H9 (cell line): ENCODE measurements at regions not wholly inside any gene's neighbourhood (a gene's known extent, or its start where the extent isn't known, plus 50 kb on each side); places are given as distances from the start of the nearest gene placed in this dataset.

Experiments used
- DNase-seq: peaks from one replicate; pipeline ENCODE4 v3.0.0-alpha.2; 2017
- H2AFZ ChIP-seq: one replicate; pipeline ENCODE4 v1.6.1; 2013; ENCODE audit warnings: mild to moderate bottlenecking, low read length, control low read depth, moderate library complexity
- H2AK5ac ChIP-seq: 2 replicates; pipeline ENCODE4 v1.6.1; 2013; ENCODE audit warnings: low read length, control low read depth, mixed read lengths; ENCODE audit not compliant: insufficient read length
- H2BK120ac ChIP-seq: one replicate; pipeline ENCODE4 v1.6.1; 2013; ENCODE audit warnings: low read depth, mild to moderate bottlenecking, low read length, control low read depth, inconsistent platforms; ENCODE audit not compliant: poor library complexity, severe bottlenecking
- H2BK12ac ChIP-seq: 2 replicates; pipeline ENCODE4 v1.6.1; 2013; ENCODE audit warnings: low read length, control low read depth, mixed read lengths, low read depth; ENCODE audit not compliant: insufficient read length
- H2BK15ac ChIP-seq: 2 replicates; pipeline ENCODE4 v1.6.1; 2013; ENCODE audit warnings: low read depth, low read length, control low read depth
- H2BK20ac ChIP-seq: one replicate; pipeline ENCODE4 v1.6.1; 2013; ENCODE audit warnings: low read depth, mild to moderate bottlenecking, low read length, control low read depth, inconsistent platforms; ENCODE audit not compliant: poor library complexity, severe bottlenecking
- H2BK5ac ChIP-seq: 2 replicates; pipeline ENCODE4 v1.6.1; 2013; ENCODE audit warnings: low read length, control low read depth, mixed read lengths; ENCODE audit not compliant: insufficient read length
- H3K14ac ChIP-seq: 2 replicates; pipeline ENCODE4 v1.6.1; 2013; ENCODE audit warnings: low read length, control low read depth; ENCODE audit not compliant: insufficient read depth
- H3K18ac ChIP-seq: 2 replicates; pipeline ENCODE4 v1.6.1; 2013; ENCODE audit warnings: low read depth, mild to moderate bottlenecking, mixed read lengths, low read length, control low read depth; ENCODE audit not compliant: insufficient read length
- H3K23ac ChIP-seq: 2 replicates; pipeline ENCODE4 v1.6.1; 2013; ENCODE audit warnings: low read length, control low read depth, mixed read lengths, low read depth; ENCODE audit not compliant: insufficient read length
- H3K23me2 ChIP-seq: 2 replicates; pipeline ENCODE4 v1.6.1; 2013; ENCODE audit warnings: low read depth, mild to moderate bottlenecking, mixed read lengths, low read length, control low read depth; ENCODE audit not compliant: insufficient read length, poor library complexity, severe bottlenecking
- H3K27ac ChIP-seq: 2 replicates; pipeline ENCODE4 v1.5.1; 2013; ENCODE audit warnings: low read length, control low read depth, mixed read lengths, low read depth; ENCODE audit not compliant: insufficient read length
- H3K27me3 ChIP-seq: 2 replicates; pipeline ENCODE4 v1.6.1; 2013; ENCODE audit warnings: low read length, control low read depth, inconsistent platforms; ENCODE audit not compliant: insufficient read depth
- H3K4ac ChIP-seq: 2 replicates; pipeline ENCODE4 v1.6.1; 2013; ENCODE audit warnings: low read depth, mild to moderate bottlenecking, control low read depth, inconsistent platforms, low read length, moderate library complexity
- H3K4me1 ChIP-seq: 2 replicates; pipeline ENCODE4 v1.6.1; 2013; ENCODE audit warnings: low read length, control low read depth, inconsistent platforms; ENCODE audit not compliant: insufficient read depth
- H3K4me2 ChIP-seq: 2 replicates; pipeline ENCODE4 v1.6.1; 2013; ENCODE audit warnings: low read length, control low read depth, mixed read lengths; ENCODE audit not compliant: insufficient read length, insufficient read depth
- H3K56ac ChIP-seq: 2 replicates; pipeline ENCODE4 v1.6.1; 2013; ENCODE audit warnings: low read depth, mild to moderate bottlenecking, mixed read lengths, low read length, control low read depth; ENCODE audit not compliant: insufficient read length
- H3K79me1 ChIP-seq: 2 replicates; pipeline ENCODE4 v1.6.1; 2013; ENCODE audit warnings: low read depth, mild to moderate bottlenecking, moderate library complexity, low read length, control low read depth, inconsistent platforms; ENCODE audit not compliant: insufficient read depth, poor library complexity, severe bottlenecking
- H3K79me2 ChIP-seq: 2 replicates; pipeline ENCODE4 v1.6.1; 2013; ENCODE audit warnings: low read length, control low read depth, inconsistent platforms; ENCODE audit not compliant: insufficient read depth
- H3K9ac ChIP-seq: 2 replicates; pipeline ENCODE4 v1.6.1; 2013; ENCODE audit warnings: low read length, control low read depth, mixed read lengths; ENCODE audit not compliant: insufficient read length; ENCODE audit errors: extremely low read depth
- H3K9me3 ChIP-seq: one replicate; pipeline ENCODE4 v1.6.1; 2013; ENCODE audit warnings: low read depth, low read length, inconsistent platforms; ENCODE audit not compliant: control insufficient read depth
- H3T11ph ChIP-seq: one replicate; pipeline ENCODE4 v1.6.1; 2013; ENCODE audit warnings: mild to moderate bottlenecking, low read length, control low read depth, inconsistent platforms
- H4K20me1 ChIP-seq: one replicate; pipeline ENCODE4 v1.6.1; 2013; ENCODE audit not compliant: control insufficient read depth, insufficient read length, insufficient read depth
- H4K5ac ChIP-seq: 2 replicates; pipeline ENCODE4 v1.6.1; 2013; ENCODE audit warnings: low read depth, mild to moderate bottlenecking, mixed read lengths, low read length, control low read depth; ENCODE audit not compliant: insufficient read length
- H4K8ac ChIP-seq: replicated peaks from 2 replicates; pipeline ENCODE4 v1.6.1; 2013; ENCODE audit warnings: low read length, control low read depth, mixed read lengths, low read depth; ENCODE audit not compliant: insufficient read length
- H4K91ac ChIP-seq: 2 replicates; pipeline ENCODE4 v1.6.1; 2013; ENCODE audit warnings: low read depth, mild to moderate bottlenecking, moderate library complexity, mixed read lengths, low read length, control low read depth; ENCODE audit not compliant: insufficient read length
- H3K27ac Mint-ChIP-seq, 3 experiments: 2 replicates in 2 of 3; 3 replicates in 1 of 3; pipeline ENCODE4 v1.8.0; 2020 to 2021; ENCODE audit warnings: mixed read lengths in 3 of 3, mild to moderate bottlenecking in 1 of 3, moderate library complexity in 1 of 3
- H3K27me3 Mint-ChIP-seq: 2 replicates; pipeline ENCODE4 v1.8.0; 2021; ENCODE audit warnings: low read depth, mild to moderate bottlenecking, moderate library complexity, mixed read lengths
- H3K36me3 Mint-ChIP-seq, 3 experiments: 2 replicates in 2 of 3; 3 replicates in 1 of 3; pipeline ENCODE4 v1.8.0; 2020 to 2021; ENCODE audit warnings: low read depth in 3 of 3, mixed read lengths in 3 of 3; ENCODE audit not compliant: insufficient read depth in 1 of 3
- H3K4me1 Mint-ChIP-seq, 2 experiments: 2 replicates each; pipeline ENCODE4 v1.8.0; 2020; ENCODE audit warnings: mixed read lengths in 2 of 2
- H3K4me3 Mint-ChIP-seq, 2 experiments: 2 replicates in 1 of 2; 3 replicates in 1 of 2; pipeline ENCODE4 v1.8.0; 2020 to 2021; ENCODE audit warnings: mild to moderate bottlenecking in 2 of 2, mixed read lengths in 2 of 2, moderate library complexity in 1 of 2
- H3K9me3 Mint-ChIP-seq, 2 experiments: 2 replicates in 1 of 2; 3 replicates in 1 of 2; pipeline ENCODE4 v1.8.0; 2020; ENCODE audit warnings: mild to moderate bottlenecking in 2 of 2, mixed read lengths in 2 of 2, moderate library complexity in 1 of 2
- CTCF ChIP-seq: fragments of 200-600 bp; sonication (generic); conservative IDR thresholded peaks from 3 replicates; pipeline ENCODE4 v1.8.0; 2021; ENCODE audit warnings: antibody characterized with exemption, mild to moderate bottlenecking
- WGBS: extraction: QIAGEN DNeasy Blood & Tissue Kit; methylation state at CpG from one replicate; pipeline ENCODE4 v1.1.7; 2013; ENCODE audit warnings: missing lambda C conversion rate, low lambda C conversion rate, mixed read lengths; ENCODE audit not compliant: insufficient read length; ENCODE audit errors: extremely low coverage; 5-methylcytosine and 5-hydroxymethylcytosine counted together

DNA sequence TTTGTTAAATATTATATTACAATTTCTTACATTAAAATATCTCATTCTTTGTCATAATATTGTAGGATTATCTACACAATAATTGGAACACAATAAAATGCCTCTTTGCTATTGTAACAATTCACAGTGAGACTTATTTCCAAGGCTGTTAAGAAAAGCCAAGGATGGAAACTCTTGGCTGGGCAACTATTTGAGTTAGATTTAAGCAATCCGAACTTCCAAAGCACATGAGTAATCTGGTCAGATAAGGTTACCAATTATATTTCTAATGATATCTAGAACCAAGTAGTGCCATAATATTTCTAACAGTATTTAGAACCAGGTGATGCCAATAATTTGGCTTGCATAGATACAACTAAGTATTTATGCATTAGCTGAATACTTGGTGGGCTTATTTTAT is 154.7 kb upstream of the KCNK2 start:
- no peak overlapping the region for H3K23ac ChIP-seq
- no peak overlapping the region for H2BK20ac ChIP-seq
- H4K8ac ChIP-seq, result no peak overlapping the region
- no peaks in the 10 kb centered on the region for H3K23me2 ChIP-seq
- no peak overlapping the region for H3K56ac ChIP-seq
- Mint-ChIP-seq H3K9me3 (no peaks in the 10 kb centered on the region), H3K27ac (no peak overlapping the region), H3K4me3 (no peak overlapping the region), H3K27me3 (no peaks in the 10 kb centered on the region), H3K36me3 (no peaks in the 10 kb centered on the region), H3K4me1 (no peaks in the 10 kb centered on the region)
- H3K9me3 ChIP-seq, result no peaks in the 10 kb centered on the region
- H2BK120ac ChIP-seq, result no peak overlapping the region
- DNase-seq, result no peak
- no peak for TF ChIP-seq CTCF
- H3K4ac ChIP-seq, result no peak overlapping the region
- no peaks in the 10 kb centered on the region for H3K27me3 ChIP-seq
- no CpG with 5 or more reads among the region's 1 CpG for WGBS
- H2AK5ac ChIP-seq, result no peak overlapping the region
- H3K9ac ChIP-seq, result no peak overlapping the region
- H2BK15ac ChIP-seq, result no peak overlapping the region
- H2BK12ac ChIP-seq, result no peak overlapping the region
- no peak overlapping the region for H3K18ac ChIP-seq
- no peaks in the 10 kb centered on the region for H3K79me2 ChIP-seq
- no peak overlapping the region for H2AFZ ChIP-seq
- no peak overlapping the region for H3K4me2 ChIP-seq
- no peaks in the 10 kb centered on the region for H3K79me1 ChIP-seq
- H3T11ph ChIP-seq, result no peak overlapping the region
- no peak overlapping the region for H2BK5ac ChIP-seq
- no peaks in the 10 kb centered on the region for H4K20me1 ChIP-seq
- no peak overlapping the region for H4K91ac ChIP-seq
- no peak overlapping the region for H3K14ac ChIP-seq
- H4K5ac ChIP-seq, result no peak overlapping the region
- H3K4me1 ChIP-seq, result no peaks in the 10 kb centered on the region
- H3K27ac ChIP-seq, result no peak overlapping the region
